Hematopoietic multipotent progenitor cell treated with erythropoietin and hydrocortisone succinate and interleukin-3 and kit ligand, for 8 days (in vitro differentiated cells): ENCODE measurements at regions not wholly inside any gene's neighbourhood (a gene's known extent, or its start where the extent isn't known, plus 50 kb on each side); places are given as distances from the start of the nearest gene placed in this dataset.
"Not testable (repeated sequence)": the region's sequence is repeated elsewhere in the genome, so short reads cannot be mapped to it uniquely, and the experiment has no call there.

ENCODE experiments used
- DNase-seq: peaks from one replicate; pipeline ENCODE4 v3.0.0-alpha.2; 2015

DNA sequence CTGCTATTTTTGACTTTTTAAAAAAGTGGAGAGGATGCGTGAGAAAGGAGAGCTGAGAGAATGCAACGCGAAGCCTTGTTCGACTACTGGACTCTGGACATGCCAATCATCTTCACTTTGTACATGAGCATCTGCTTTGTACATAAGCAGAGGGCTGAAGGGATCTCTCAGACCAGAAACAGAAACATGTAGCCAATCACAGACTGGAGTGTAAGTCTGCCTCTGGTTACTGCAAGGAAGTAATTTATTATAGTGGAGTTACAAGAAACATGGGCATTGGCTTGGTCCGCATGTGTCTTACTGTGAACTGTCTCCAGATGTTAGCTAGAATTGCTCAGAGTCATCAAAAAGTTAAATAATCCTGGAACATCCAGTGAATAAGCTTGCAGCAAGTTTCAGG is 190.0 kb upstream of the GRAMD2B start:
- no peak for DNase-seq

DNA sequence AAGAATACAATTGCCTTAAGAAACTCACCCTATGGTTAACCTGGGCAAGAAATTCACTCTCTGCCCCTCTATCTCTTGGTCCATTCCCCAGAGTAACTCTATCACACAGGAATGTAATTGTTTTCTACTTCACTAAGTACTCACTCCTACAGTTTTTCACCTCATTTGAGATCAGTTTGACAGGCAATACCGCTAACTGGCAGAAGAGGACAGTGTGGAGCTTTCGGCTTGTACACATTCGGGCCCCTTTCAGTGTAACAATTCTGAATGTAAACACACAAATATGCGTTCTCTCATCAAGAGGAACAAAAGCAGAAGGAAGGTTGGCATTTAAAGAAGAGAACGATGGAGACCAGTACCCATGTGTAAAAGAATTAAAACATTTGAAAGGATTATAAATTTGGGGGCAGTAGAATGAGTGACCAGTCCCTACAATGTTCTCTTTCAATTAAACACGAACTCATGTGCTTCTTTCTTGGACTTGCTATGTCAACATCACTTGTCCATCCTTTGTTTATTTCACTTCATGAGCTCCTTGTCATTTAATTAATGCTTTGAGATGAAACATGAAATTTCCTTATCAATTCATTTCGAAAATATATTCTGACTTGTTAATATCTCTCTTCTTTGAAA is 188.5 kb upstream of the GRAMD2B start:
- no peak for DNase-seq

GRCh38 chr5:126235628-126236027 is 187.6 kb upstream of the GRAMD2B start:
- no peak for DNase-seq

DNA sequence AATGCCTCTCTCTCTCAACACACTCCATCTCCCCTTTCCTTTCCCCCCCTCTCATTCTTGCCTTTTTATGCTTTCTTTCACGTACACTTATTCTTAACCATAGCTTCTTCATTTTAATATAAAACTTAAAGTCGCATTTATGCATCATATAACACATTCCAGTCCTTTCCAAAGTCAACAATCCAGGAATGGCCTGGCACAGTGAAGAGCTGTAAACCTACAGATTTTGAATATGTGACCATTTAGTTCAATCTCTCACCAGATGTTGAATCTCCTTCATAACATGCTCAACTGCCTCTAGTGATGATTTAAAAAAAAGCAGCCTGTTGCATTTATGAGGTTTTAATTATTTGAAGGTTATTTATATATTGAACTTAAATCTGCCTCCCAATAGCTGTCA is 186.2 kb upstream of the GRAMD2B start:
- no peak for DNase-seq

GRCh38 chr5:126248611-126249010 is 174.6 kb upstream of the GRAMD2B start:
- DNase-seq = no peak

GRCh38 chr5:126251024-126251423 is 172.2 kb upstream of the GRAMD2B start:
- no peak for DNase-seq

DNA sequence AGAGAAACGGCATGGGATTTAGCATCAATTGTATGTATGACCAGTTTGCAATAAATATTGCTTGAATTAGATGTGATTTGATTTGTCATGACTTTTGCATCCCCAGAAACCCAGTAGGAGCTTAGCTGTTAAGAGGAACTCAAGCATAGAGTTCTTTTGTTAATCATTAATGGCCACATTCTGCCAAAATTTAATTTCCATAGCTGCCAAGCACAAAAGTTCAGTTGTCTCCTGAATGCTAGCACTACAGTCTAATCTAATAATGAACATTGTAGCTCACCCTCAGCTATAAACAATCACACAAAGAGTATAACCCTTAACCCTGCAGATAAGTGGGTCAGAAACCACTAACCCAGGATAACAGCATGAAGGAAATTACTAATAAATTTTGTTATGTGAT is 169.8 kb upstream of the GRAMD2B start:
- no peak for DNase-seq

- no peak for DNase-seq
Measured at GRCh38 chr5:126263591-126264184, 159.5 kb upstream of the GRAMD2B start.

DNA sequence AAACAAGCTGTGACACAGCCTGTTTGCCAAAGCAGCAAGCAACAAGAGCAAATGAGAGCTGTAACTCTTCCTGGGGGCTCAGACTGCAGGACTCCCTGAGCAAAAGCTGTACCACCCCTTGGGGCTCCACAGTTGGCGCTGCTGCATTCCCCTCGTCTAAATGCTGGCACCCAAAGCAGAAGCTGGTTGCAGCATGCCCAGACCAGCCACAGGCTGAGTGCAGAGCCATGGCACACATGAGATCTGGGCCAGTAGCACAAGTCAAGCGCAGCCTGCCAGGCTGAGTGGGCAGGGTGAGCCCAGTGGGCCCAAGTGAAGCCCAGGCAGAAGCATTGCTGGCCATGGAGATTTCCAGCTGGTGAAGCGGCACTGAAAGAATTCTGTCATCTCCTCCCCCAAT is 157.3 kb upstream of the GRAMD2B start:
- DNase-seq = no peak

GRCh38 chr5:126267438-126267837 is 155.8 kb upstream of the GRAMD2B start:
- DNase-seq = no peak

DNA sequence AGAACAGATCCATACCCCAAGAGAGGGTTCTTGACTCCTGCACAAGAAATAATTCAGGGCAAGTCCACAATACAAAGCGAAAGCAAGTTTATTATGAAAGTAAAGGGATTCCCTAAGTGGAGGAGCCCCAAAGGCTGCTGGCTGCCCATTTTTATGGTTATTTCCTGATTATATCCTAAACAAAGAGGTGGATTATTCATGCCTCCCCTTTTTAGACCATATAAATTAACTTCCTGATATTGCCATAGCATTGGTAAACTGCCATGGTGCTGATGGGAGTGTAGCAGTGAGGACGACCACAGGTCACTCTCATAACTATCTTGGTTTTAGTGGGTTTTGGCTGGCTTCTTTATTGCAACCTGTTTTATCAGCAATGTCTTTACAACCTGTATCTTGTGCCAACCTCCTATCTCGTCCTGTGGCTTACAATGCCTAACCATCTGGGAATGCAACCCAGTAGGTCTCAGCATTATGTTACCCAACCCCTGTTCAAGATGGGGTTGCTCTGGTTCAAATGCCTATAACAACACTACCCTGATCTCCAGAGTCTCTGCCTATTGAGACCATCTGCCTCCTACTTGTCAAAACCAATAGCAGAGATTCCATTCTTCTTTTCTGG is 154.4 kb upstream of the GRAMD2B start:
- DNase-seq = no peak

DNA sequence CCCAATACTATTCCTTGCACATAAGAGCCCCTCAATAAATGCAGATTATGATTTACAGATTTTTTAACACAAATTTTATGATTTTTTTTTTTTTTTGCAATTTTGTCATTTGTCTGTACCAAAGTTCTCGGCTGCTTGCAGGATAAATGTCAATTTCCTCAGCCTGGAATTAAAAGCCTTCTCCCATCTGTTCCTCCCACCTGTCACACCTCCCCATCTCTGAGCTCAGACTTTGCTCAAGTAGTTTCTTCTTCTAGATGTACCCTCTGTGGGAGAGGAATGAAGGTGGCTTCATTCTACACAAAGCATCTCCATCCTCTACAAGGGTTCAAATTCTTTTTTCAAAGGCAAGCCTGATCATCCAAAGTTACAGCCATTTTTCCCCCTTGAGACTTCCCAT is 153.7 kb upstream of the GRAMD2B start:
- DNase-seq = no peak

- no peak for DNase-seq
Measured at GRCh38 chr5:126271141-126271540, 152.1 kb upstream of the GRAMD2B start.

DNA sequence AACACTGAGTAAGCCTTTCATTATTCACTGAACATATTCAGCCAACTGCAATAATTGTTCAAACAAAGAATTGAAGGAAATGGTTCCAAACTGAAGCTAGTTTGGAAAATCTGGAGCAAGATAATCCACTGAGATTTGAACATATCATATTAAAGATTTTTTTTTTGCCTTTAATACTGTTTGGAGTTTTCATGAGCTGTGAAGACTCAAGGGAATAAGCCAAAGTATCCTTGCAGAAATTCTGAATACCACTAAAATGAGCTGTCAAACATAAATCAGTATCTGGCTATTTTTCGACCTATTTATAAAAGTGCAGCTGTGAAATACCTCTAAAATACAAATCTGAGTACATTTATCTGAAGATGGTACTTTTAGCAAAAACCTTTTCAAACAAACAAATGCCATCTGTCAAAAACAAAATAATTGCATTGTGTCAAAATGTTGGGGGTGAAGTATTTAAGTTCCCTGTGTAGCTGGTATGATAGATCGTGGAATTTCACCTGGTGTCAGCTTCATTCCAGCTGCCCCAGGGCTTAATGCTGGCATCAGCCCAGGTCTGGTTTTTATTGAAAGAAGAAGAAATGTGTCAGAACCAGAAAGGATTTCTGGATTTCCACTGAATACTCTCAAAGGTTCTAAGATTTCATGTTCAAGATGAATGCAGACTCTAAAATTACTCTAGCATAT is 149.0 kb upstream of the GRAMD2B start:
- no peak for DNase-seq

DNA sequence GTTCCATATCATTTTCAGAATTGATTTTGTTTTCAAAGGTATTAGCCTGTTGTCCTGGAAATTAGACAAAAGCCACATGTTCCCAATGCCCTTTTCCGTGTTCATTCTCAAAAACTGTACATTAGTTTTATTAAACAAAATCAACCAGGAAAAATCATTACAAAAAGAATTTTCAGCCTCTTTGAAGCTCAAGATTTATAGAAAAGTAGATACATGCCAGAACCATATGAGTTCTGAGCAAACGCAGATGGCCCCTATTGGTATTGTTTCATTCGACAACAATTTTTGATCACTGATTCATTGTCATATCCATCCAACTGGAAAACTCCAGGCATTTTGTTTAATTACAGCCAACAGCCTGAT is 148.5 kb upstream of the GRAMD2B start:
- no peak for DNase-seq

DNA sequence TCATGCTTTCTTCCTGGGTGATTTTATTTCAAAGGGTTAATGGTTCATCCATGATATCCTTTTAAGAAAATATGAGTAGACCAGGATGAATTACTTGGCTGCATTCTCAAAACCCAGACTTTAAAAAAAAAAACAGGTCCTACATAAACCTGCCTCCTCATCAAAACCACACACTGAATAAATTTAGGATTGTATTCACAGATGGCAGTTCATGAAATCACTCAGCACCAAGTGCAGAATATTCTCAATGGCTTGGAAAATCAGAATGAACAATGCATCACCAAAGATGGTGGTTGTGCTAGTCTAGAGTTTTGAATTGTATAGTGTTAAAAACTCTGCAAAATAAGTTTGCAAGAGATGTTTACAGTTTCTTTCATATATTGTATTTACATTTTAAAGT is 145.4 kb upstream of the GRAMD2B start:
- DNase-seq = no peak

GRCh38 chr5:126280343-126280742 is 142.9 kb upstream of the GRAMD2B start:
- no peak for DNase-seq

DNA sequence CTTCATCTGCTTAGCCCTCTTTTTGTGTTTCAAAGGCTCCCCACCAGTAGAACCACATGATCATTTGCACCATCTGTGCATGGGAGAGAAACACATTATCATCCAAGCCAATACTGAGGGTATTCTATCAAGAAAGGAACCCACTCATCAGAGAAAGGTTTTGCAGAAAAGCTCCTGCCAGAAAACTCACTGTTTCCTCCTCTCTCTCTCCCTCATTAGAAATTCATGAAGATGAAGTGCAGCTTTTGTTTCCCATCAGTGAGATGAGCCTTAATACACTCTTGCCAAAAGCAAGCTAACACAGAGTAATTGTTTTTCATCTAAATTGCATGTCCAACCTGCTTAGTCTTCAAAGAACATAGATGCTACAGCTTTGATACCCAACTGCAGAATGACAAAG is 142.4 kb upstream of the GRAMD2B start:
- DNase-seq = no peak

DNA sequence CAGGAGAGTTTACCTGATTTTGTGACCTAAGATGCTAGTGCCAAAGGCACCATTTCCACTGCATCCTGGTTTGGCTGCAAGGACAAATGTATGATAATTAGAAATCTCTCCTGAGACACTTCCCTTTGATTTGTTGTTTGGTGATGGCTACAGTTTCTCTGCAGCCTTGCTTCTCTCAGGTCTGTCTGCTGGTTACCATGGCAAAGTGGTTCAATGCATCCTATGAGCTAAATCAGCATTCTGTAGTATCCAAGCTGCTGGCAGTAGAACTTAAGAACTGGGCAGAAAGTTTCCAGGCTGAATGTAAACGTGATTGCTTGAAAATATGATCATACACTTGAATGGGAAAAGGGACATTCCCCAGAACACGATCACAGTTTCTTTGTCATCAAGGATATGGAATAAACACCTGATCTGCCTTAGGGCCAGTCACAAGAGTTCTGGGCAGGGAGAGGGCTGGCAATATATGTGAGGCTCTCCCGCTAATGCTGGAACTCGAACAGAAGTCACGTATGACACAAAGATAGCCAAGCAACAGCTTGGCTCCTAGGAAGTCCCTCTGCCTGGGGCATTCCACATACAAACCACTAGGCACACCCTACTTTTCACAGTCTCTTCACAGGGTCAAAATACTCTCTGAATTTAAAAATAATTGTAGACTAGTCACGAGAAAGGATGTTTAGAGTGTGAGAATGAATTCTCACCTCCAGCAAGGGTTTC is 138.1 kb upstream of the GRAMD2B start:
- DNase-seq = no peak

DNA sequence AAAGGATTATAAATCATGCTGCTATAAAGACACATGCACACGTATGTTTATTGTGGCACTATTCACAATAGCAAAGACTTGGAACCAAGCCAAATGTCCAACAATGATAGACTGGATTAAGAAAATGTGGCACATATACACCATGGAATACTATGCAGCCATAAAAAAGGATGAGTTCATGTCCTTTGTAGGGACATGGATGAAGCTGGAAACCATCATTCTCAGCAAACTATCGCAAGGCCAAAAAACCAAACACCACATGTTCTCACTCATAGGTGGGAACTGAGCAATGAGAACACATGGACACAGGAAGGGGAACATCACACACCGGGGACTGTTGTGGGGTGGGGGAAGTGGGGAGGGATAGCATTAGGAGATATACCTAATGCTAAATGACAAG is 127.1 kb upstream of the GRAMD2B start:
- DNase-seq = not testable (repeated sequence)

- no peak for DNase-seq
Measured at GRCh38 chr5:126300293-126300692, 122.9 kb upstream of the GRAMD2B start.

DNA sequence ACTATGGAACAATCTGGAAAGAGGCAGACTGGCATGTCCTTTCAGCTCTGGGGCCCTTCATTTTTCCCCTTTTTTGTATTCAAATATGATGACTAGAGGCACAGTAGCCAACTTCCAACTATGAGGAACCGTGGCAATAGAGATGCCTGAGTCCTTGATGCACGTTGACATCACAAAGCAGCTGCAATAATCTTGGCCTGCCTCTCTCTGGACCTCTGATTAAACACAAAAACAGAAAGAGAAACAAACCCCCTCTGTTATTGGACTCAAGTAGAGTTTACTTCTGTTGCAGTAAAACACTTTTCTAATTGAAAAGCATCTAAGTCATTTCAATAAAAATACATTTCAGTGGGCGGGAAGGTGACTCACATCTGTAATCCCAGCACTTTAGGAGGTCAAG is 122.2 kb upstream of the GRAMD2B start:
- DNase-seq = no peak

GRCh38 chr5:126309860-126310259 is 113.3 kb upstream of the GRAMD2B start:
- no peak for DNase-seq

GRCh38 chr5:126311766-126312165 is 111.4 kb upstream of the GRAMD2B start:
- no peak for DNase-seq
